NCI-H146 treated with DMSO at 0.1 percent for 48 hours (cell line): ENCODE measurements at regions not wholly inside any gene's neighbourhood (a gene's known extent, or its start where the extent isn't known, plus 50 kb on each side); places are given as distances from the start of the nearest gene placed in this dataset.

ENCODE experiments used
- DNase-seq: peaks from one replicate; lab custom pipeline; 2025; ENCODE audit not compliant: unreplicated experiment; lab: John Stamatoyannopoulos, UW

DNA sequence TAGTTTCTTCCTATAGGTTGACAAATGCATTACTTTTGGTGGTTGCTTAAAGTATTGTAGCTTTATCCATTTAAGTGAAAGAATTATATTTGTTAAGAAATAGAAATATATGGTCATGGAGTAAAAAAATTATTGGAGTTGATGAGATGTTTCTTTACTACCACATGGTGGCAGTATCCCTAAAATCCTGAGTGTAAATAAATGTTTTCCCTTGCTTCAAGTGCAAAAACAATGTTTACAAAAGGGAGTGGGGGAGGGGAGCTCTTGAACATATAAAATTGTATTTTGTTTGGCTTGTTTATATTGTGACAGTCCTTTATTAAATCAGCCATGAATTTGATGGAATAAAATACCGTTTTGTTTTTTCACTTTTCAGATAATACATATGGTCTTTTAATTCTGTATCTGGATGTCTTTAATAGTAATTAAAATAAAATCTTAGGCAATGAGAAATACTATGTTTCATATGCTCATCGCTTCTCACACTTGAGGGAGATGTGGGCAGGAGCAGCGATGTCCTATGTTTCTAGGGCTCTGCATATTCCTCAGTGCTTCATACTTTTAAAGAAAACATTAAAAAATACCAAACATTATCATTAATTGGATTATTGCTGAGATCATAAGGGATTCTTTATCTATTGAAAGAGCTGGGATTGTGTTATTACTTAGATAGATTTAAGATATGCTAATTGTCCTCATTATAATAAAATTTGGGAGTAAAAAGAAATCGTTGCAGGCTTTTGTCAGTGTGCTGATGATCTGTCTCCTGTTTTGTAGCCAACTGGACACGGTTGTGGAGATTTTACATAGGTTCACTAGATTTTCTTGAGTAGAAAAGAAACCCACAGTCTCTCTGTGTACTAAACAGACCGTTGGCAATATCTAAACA is 349.7 kb downstream of the TUSC7 start:
- peak; percentile 33 for DNase-seq

DNA sequence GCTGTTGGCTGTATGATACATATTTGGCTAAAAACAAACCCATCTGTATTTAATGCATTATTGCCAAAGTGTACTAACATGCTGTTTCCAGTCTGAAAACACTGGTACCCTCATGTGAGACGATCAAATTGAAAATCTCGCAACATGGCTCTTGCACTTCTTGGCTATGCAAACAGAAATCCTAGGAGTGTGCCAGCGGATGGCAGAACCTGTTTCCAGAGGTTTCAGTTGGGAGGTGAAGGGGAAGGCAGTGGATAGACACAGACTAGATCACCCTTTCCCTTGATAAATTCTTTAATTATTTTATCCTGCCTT is 350.3 kb downstream of the TUSC7 start:
- DNase-seq, result no peak

DNA sequence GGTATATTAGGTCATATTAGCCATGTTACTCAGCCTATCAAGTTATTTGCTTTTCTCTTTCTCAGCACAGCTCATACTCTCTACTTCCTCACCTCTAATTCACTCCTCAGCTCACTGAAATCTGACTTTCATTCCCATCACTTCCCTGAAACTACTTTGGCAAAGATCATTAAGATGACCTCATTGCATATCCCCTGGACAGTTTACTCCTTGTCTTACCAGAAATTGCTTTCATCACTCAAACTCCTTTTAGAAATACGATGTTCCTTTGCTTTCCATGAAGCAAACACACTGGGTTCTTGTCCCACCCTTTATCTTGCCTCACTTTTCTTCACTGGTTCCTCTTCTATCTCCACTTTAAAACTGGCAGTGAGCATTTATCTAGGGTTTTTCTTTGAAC is 354.4 kb downstream of the TUSC7 start:
- DNase-seq, result no peak

DNA sequence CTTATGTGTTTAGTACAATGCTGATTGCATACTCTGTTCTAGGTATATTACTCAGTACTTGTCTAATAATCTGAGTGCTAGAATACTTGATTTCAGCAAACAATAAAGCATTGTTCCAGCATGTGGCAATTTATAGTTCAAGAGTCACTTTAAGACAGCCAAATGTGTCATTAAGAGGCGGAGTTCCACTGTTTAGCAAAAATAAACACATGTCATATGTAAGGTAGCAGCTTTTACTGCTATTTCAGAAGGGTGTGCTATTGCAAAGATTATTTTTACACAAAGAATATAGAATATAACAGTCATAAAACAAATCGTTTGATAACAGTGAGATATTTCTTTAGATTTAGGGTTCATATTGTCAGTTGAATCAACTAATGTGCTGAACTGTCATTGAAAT is 358.7 kb downstream of the TUSC7 start:
- no peak for DNase-seq

DNA sequence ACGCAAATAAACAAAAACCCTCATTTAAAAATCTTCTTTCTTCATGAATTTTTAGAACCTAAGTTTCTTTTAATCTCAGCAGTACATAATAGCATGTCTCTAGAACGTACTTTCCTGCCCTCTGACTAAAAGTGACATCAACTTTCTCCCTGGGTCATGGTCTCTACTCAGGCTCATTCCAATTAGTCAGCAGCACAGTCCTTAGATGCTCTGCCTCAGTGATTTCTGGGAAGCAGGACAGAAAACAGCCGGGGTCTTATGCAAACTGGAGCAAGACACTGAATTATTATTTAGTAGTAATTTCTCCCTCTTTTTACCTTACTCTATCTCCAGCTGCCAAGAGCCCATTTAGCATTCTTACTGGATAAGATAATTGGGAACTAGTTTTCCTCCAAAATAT is 365.2 kb downstream of the TUSC7 start:
- no peak for DNase-seq

DNA sequence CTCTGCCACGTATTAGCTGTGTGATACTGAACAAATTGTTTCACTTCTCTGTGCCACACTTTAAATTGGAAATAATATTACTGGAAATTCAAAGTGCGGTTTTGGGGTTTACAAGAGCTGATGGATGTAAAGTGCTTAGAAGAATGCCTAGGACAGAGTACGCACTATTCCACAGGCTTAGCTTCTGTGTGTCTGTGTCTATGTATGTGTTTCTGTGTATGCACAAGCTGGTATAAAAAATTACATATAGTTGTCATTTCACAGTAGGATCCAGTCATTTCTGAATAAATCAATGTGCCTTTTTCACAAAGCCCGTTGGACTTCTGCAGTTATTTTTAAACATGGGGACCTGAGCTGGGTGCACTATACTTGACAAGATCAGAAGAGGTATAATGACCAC is 370.4 kb downstream of the TUSC7 start:
- no peak for DNase-seq

DNA sequence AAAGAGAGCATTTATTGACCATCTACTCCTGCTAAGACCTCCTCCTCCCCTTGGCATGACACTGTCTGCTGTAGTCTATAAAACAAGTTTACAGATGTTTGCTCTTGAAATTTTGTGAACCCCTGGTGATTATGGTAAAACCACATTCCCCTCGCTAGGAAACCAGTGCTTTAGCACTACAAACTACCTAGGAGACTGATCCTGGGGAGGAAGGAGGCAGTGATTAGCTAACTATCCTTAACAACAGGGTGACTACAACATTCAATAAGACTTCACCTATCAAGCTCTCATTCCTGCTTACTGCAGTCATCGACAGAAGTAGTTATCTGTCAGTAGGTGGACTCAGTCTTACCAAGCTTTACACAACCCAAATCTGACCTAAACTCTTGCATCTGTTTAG is 371.3 kb downstream of the TUSC7 start:
- DNase-seq, result no peak

DNA sequence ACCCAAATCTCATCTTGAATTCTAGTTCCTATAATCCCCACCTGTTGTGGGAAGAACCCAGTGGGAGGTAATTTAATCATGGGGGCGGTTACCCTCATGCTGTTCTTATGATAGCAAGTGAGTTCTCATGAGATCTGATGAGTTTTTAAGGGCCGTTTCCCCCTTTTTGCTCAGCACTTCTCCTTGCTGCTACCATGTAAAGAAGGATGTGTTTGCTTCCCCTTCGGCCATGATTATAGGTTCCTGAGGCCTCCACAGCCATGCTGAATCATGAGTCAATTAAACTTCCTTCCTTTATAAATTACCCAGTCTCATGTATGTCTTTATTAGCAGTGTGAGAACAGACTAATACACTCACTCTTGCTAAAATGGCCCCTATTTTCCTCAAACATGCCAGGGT is 374.7 kb downstream of the TUSC7 start:
- no peak for DNase-seq

DNA sequence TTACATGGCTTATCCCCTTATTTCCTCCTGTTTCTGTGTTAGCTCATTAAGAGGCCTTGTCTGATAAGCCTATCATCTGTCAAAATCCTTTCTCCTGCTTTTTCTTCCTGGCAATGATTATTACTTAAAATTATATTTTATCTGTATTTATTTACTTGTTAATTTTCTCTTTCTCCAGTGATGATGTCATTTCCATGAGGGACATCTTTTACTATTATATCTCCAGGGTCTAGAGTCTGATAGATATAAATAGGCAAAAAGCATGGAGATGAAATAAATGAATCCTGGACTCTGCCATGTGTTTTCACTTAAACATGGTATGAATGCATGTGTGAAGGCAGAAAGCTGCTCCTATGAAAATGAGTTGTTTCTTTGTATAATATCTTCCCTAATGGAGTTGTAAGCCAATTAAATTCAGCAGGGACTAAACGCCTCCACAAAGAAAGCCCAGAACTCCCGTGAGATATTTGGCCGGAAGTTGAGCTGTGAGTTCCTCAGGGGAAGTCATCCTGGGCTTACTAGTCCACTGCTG is 375.2 kb downstream of the TUSC7 start:
- DNase-seq, result no peak

DNA sequence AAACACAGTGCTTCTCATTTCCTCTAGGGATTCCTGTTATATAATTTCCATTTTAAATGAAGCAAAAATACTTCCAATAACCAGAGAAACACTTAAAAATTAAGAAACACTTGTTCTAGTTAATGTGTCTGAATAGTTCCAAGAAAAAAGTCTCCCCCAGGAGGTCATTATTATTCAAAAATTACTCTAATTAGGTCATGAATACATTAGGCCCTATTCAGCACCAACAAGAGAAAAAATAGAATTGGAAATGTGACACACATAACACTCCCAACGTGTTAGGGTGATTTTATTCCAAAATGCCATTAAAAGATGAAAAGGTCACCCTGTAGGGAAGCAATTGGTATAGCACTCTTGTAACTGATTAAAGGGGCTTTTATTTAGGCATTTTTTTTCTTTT is 382.1 kb downstream of the TUSC7 start:
- DNase-seq, result no peak

DNA sequence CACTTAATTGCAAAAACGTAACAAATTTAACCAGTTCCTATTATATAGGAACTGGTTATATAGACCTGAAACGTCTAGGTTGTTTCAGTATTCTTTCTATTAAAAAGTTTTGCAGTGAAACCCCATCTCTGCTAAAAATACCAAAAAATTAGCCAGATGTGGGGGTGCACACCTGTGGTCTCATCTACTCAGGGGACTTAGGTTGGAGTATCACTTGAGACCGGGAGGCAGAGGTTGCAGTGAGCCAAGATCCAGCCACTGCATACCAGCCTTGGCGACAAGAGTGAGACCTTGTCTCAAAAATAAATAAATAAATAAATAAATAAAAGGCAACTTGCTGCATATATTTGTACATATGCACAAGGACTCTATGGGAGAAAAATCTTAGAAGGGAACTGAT is 387.0 kb downstream of the TUSC7 start:
- DNase-seq, result no peak

DNA sequence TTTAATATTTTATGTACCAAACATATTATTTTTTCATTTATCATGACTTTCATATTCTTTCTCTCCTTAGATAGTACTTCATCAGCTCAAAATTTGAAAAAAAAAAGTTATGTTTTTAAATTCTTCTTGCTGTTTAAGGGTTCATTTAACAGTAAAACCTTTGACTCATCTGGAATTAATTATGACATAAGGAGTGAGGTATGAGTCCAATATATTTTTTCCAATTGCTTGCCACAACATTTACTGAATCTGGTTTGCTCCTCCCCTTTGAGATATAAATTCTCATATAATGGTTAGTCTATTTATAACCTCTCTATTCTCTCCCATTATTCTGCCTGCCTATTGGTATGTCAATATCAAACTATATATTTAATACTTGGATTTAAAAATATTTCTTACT is 387.8 kb downstream of the TUSC7 start:
- DNase-seq, result no peak

DNA sequence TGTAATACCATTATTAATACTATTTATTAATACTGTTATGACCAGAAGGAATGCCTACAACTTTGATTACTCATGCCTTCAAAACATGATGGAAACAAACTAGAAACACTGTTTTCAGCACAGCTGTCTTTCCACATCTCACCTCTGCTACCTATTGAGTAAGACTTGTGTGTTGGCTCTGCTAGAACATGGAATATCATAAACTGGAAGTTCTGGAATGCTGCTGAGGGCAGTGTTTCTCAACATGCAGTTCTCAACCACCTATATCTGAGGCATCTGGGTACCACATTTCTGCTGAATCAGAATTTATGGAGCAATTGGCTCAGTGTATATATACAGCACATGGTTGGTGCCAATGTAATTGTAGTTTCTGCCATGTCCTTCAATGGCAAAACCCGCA is 392.1 kb downstream of the TUSC7 start:
- no peak for DNase-seq

DNA sequence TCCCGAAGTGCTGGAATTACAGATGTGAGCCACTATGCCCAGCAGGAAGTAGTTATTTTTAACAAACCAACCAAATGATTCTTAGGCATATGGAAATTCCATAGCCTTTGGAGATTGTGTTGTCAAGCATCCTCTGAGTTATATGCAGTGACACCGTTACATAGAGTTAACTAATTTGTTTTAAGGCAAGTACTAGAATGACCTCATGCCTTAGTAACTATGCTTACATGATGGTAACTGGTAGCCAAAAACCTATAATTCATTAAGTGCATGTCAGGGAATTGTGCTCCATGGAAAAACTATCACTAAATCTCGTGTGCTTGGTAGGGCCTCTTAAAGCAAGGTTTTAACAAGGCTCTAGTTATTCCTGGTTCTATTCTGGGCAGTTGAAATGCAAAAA is 392.8 kb downstream of the TUSC7 start:
- no peak for DNase-seq

DNA sequence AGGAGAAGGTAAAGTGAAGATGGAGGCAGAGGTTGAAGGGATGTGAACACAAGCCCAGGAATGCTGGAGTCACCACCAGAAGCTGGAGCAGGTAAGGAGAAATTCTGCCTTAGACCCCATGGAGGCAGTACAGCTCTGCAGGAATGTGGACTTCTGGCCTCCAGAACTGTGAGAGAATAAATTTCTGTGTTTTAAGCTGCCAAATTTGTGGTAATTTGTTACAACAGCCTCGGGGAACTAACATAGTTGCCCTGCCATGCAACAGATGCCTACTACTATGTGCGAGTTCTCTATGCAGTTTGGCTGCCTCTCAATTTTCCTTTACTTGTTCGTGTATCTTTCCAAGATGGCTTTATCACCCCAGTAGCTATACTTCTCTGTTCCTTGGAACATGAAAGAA is 394.1 kb downstream of the TUSC7 start:
- no peak for DNase-seq

DNA sequence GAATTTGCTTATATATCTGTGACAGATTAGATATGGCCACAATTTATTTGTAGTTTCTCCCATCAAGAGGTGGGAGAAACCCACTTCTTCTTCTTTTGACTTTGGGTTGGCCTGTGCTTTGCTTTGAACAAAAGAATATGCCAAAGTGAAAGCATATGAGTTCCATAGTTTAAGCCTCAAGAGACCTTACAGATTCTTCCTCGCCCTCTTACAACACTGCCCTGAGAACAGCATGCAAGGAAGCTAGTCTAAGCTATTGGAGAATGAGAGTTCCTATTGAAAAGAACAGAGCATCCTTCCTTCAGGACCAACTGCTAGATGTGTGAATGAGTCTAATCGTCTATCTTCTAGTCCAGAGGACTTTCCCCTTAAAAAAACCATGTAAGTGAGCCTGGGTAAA is 394.8 kb downstream of the TUSC7 start:
- DNase-seq, result no peak

DNA sequence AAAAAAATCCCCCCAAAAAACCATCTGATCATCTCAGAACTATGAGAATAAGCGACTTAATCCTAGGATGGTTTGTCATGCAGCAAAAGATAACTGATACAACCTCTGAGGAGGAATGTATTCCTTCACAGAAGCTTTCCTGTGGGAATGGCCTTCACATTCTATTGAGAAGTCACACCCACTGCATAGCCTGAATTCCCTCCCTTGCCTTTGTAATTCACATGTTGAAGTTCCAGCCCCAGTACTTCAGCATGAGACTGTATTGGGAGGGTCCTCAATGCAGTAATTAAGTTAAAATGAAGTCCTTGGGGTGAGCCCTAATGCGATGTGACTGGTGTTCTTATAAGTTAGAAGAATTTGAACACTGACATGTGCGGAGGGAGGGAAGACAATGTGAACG is 395.2 kb downstream of the TUSC7 start:
- DNase-seq, result no peak

DNA sequence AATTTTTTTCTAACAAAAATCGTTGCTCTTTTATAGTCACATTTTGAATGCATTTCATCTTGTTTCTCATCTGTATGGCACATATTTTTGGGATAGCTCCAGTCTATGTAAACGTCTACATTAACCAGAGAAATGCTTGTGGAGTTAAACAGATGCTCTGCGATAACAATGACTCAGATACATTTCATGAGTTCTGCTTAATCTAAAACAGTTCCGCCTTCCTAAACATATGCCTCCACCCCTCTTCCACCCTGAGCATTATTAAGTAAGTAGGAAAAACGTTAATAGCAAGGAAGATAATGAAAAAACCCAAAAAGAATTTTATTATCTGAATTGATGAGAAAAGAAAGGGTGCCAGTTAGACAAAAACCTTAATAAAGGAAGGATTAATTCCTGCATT is 396.1 kb downstream of the TUSC7 start:
- DNase-seq, result no peak

DNA sequence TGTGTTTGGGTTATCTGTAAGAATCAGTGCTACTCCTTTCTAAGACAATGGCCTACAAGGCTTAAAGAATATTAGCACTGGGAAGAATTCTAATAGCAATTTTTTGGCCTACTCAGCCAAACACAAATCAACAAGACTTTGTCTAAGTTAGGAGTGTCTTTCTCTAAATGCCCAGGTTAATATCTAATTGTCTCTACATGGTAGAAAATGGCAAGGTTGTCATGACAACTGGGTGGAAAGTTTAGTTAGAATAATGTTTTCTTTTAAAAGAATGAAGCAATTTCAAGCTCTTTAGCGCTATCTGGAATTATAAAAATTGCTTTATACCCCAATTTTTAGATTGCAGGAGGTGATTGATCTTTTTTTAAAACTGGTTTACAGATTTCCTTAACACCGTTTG is 396.8 kb downstream of the TUSC7 start:
- no peak for DNase-seq

DNA sequence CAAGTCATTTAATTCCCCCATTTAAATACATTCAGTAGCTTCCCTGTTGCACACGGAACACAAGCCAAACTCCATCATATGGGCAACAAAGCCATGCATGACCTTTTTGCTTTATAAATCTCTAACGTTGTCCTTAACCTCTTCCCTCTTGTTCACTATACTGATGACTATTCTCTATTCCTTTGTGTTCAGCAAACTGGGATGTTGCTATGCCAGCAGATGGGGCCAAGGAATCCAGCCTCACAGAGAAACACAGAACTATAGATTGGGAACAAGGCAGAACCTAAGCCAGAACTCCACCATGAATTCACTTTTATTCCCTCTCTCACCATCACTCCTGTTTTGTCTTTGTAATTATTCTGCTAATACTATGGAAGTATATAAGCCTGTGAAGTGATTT is 398.4 kb downstream of the TUSC7 start:
- no peak for DNase-seq

DNA sequence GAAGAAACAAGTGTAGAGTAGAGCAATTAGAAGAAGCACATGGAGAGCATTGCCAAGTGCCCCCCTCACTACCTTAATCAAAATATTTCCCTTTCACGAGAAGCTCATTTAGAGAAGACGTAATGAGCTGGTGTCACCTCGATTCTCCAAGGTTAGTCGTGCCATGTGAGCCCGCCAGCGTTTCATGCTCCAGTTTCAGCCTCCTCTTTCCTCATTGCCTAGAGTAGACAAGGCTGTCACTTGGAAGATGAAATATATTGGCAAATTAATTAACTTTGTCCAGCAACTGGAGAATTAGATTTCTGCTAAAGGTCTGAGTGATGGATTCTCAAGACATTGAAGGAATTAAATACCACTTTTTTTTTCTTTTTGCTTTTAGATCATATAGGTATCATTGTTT is 399.6 kb downstream of the TUSC7 start:
- DNase-seq, result no peak

DNA sequence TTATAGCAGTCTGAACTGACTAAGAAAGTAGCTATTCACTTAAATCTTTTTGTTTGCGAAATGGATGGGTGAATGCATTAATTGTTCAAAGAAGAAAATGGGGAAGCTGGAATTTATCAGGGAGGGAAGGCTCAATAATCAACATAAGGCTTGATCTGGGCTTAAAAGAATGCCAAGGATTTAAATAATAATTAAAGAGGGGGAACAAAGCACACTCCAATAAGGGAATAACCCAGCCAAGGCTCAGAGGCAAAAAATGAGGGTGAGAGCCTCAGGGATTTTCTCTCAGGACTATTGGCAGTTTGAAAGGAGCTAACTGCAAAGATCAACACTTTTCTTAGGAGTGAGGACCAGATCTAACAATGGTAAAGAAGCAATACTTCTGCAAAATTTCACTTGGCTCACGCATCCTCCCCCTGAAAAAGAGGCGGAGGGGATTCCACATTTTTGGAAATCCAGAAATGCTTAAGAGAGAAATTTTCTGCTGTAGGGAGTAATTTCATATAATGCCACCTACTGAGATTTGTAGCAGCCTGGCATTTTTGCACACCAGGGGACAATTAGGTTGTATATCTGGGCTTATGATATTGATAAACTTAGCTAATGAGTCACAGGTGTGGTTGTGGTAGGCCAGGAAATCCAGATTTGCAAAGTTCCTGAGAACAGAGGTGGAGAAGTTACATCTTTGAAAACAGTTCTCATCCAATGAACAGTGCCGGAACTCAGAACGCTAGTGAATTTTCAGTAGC is 405.1 kb downstream of the TUSC7 start:
- DNase-seq, result no peak
